ENCODE measurements at regions not wholly inside any gene's neighbourhood (a gene's known extent, or its start where the extent isn't known, plus 50 kb on each side); places are given as distances from the start of the nearest gene placed in this dataset.
A peak's percentile ranks its signal among the peaks of the same experiment; 100 is the strongest.

- DNase-seq = peak in 1 of 3 donors; percentile 18
- Histone ChIP-seq H3K4me1 (ENCODE audit: control insufficient read depth in 1 of 2, insufficient read depth in 2 of 2, low read length in 2 of 2) (no peaks in the 10 kb centered on the region), H2AFZ (ENCODE audit: insufficient read depth, low read depth, low read length, poor library complexity, severe bottlenecking) (no peak overlapping the region), H3K27ac (ENCODE audit: low read depth in 1 of 2, low read length in 2 of 2) (no peak overlapping the region), H3K36me3 (replicated peaks in 1 of 2; ENCODE audit: control insufficient read depth in 1 of 2, insufficient read depth in 2 of 2, low read length in 2 of 2) (no peaks in the 10 kb centered on the region), H3K79me2 (ENCODE audit: insufficient read depth, low read length) (no peaks in the 10 kb centered on the region), H3K9me3 (replicated peaks in 1 of 2; ENCODE audit: control insufficient read depth in 1 of 2, insufficient read depth in 1 of 2, low read length in 2 of 2) (peaks cover 0 to 5% of the 10 kb centered on the region in 2 donors), H3K9ac (ENCODE audit: insufficient read depth, low read length, poor library complexity, severe bottlenecking) (no peak overlapping the region), H3K27me3 (ENCODE audit: control insufficient read depth in 2 of 2, insufficient read depth in 2 of 2, low read length in 2 of 2) (no peaks in the 10 kb centered on the region), H3K4me2 (replicated peaks; ENCODE audit: extremely low read depth, low read length, poor library complexity, severe bottlenecking) (no peak overlapping the region), H4K20me1 (ENCODE audit: insufficient read depth, low read length) (no peaks in the 10 kb centered on the region), H3K4me3 (replicated peaks in 1 of 3; ENCODE audit: low read depth in 2 of 3, low read length in 3 of 3) (no peak overlapping the region)
- Mint-ChIP-seq H3K27me3 (ENCODE audit: low read depth in 3 of 3) (peaks cover 2 to 15% (median 4%) of the 10 kb centered on the region in 3 donors), H3K4me1 (peaks cover 2% of the 10 kb centered on the region), H3K4me3 (no peak overlapping the region), H3K27ac (peak overlapping the region in 1 of 7 donors; percentile 81), H3K36me3 (no peaks in the 10 kb centered on the region), H3K9me3 (peaks cover 2 to 10% (median 4%) of the 10 kb centered on the region in 7 donors)
- WGBS (ENCODE audit: insufficient coverage) = 96% methylated on average over 2 of the region's 3 CpGs
- intact Hi-C loops (cut with micrococcal nuclease) = no loop called here
- no peak for TF ChIP-seq CTCF (IDR thresholded peaks at IDR 0.05)
Measured at GRCh38 chr13:111011899-111012298, 97.0 kb upstream of the ANKRD10 start.

DNA sequence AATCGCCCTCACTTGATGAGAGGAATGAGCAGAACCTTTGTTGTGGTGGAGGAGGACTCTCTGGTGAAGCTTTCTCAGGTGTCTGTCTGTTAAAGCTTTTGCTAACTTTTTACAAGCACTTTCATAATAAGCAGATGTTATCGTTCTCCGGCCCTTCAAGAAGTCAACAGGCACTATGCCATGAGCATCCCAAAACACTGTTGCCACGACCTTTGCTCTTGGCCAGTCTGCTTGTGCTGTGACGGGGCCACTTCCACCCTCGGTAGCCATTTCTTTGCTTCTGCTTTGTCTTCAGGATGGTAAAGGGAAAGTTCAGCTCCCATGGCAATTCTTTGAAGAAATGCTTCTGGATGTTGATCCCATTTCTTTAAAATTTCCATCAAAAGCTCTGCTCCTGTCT, 93.5 kb upstream of the ANKRD10 start:
- no peak overlapping the region for H3K4me2 ChIP-seq (replicated peaks; ENCODE audit: extremely low read depth, low read length, poor library complexity, severe bottlenecking)
- H3K4me3 ChIP-seq (replicated peaks in 1 of 3; ENCODE audit: low read depth in 2 of 3, low read length in 3 of 3) = no peak overlapping the region
- no peak for DNase-seq
- Mint-ChIP-seq H3K4me1 (peaks cover 2% of the 10 kb centered on the region), H3K27me3 (ENCODE audit: low read depth in 3 of 3) (peaks cover 2 to 11% (median 5%) of the 10 kb centered on the region in 3 donors), H3K36me3 (no peaks in the 10 kb centered on the region), H3K4me3 (no peak overlapping the region), H3K9me3 (peaks cover 5 to 18% (median 12%) of the 10 kb centered on the region in 7 donors), H3K27ac (no peak overlapping the region)
- H3K36me3 ChIP-seq (replicated peaks in 1 of 2; ENCODE audit: control insufficient read depth in 1 of 2, insufficient read depth in 2 of 2, low read length in 2 of 2) = no peaks in the 10 kb centered on the region
- intact Hi-C loops (cut with micrococcal nuclease) = no loop called here
- 82% methylated on average over 5 of the region's 6 CpGs for WGBS (ENCODE audit: insufficient coverage)
- H3K4me1 ChIP-seq (ENCODE audit: control insufficient read depth in 1 of 2, insufficient read depth in 2 of 2, low read length in 2 of 2) = no peaks in the 10 kb centered on the region
- no peaks in the 10 kb centered on the region for H4K20me1 ChIP-seq (ENCODE audit: insufficient read depth, low read length)
- no peak for TF ChIP-seq CTCF (IDR thresholded peaks at IDR 0.05)
- H3K79me2 ChIP-seq (ENCODE audit: insufficient read depth, low read length) = no peaks in the 10 kb centered on the region
- H3K27ac ChIP-seq (ENCODE audit: low read depth in 1 of 2, low read length in 2 of 2) = no peak overlapping the region
- H2AFZ ChIP-seq (ENCODE audit: insufficient read depth, low read depth, low read length, poor library complexity, severe bottlenecking) = no peak overlapping the region
- no peaks in the 10 kb centered on the region for H3K27me3 ChIP-seq (ENCODE audit: control insufficient read depth in 2 of 2, insufficient read depth in 2 of 2, low read length in 2 of 2)
- peaks cover 0 to 16% of the 10 kb centered on the region in 2 donors for H3K9me3 ChIP-seq (replicated peaks in 1 of 2; ENCODE audit: control insufficient read depth in 1 of 2, insufficient read depth in 1 of 2, low read length in 2 of 2)
- no peak overlapping the region for H3K9ac ChIP-seq (ENCODE audit: insufficient read depth, low read length, poor library complexity, severe bottlenecking)
